Common myeloid progenitor, CD34-positive (primary cell): ENCODE measurements at regions not wholly inside any gene's neighbourhood (a gene's known extent, or its start where the extent isn't known, plus 50 kb on each side); places are given as distances from the start of the nearest gene placed in this dataset.
"Not testable (repeated sequence)": the region's sequence is repeated elsewhere in the genome, so short reads cannot be mapped to it uniquely, and the experiment has no call there.

Experiments used
- CTCF ChIA-PET: fragments of 350-600 bp; sonication (Branson Sonifier 250); formaldehyde crosslinking; loops from one replicate; lab custom pipeline; 2021; ENCODE audit warnings: antibody characterized with exemption; lab: Charles Lee
- POLR2A ChIA-PET: fragments of 350-600 bp; sonication (Branson Sonifier 250); formaldehyde crosslinking; loops from one replicate; lab custom pipeline; 2021; ENCODE audit warnings: antibody characterized with exemption; lab: Charles Lee
- DNase-seq, 3 donors: peaks; one replicate each; pipeline versions ENCODE4 v3.0.0 to v3.0.0-alpha.2; 2013
- H3K27ac ChIP-seq, 2 experiments: 1 replicate in 1 of 2; 2 replicates in 1 of 2; pipeline ENCODE4 v1.7.0; 2013; ENCODE audit warnings: inconsistent platforms in 2 of 2, low read length in 2 of 2, mild to moderate bottlenecking in 2 of 2, low read depth in 1 of 2, moderate library complexity in 1 of 2; ENCODE audit not compliant: severe bottlenecking in 2 of 2, insufficient read depth in 1 of 2, poor library complexity in 1 of 2
- H3K27me3 ChIP-seq, 5 experiments: replicated peaks in 2 of 5; 1 replicate in 3 of 5; 2 replicates in 2 of 5; pipeline versions ENCODE4 v1.6.1 to v1.7.0; 2013; ENCODE audit warnings: low read length in 4 of 5, mild to moderate bottlenecking in 2 of 5, moderate library complexity in 2 of 5, inconsistent platforms in 1 of 5; ENCODE audit not compliant: insufficient read depth in 5 of 5, control insufficient read depth in 4 of 5
- H3K36me3 ChIP-seq, 4 experiments: 1 replicate in 2 of 4; 2 replicates in 2 of 4; pipeline versions ENCODE4 v1.6.1 to v1.7.0; 2013; ENCODE audit warnings: low read length in 3 of 4, control low read depth in 1 of 4, mild to moderate bottlenecking in 1 of 4; ENCODE audit not compliant: control insufficient read depth in 4 of 4, insufficient read depth in 4 of 4
- H3K4me1 ChIP-seq, 4 experiments: 1 replicate in 3 of 4; 2 replicates in 1 of 4; pipeline versions ENCODE4 v1.6.1 to v1.7.1; 2013; ENCODE audit warnings: low read length in 3 of 4, mild to moderate bottlenecking in 3 of 4, control low read depth in 1 of 4, inconsistent platforms in 1 of 4, moderate library complexity in 1 of 4; ENCODE audit not compliant: control insufficient read depth in 4 of 4, insufficient read depth in 4 of 4; ENCODE audit errors: control extremely low read depth in 1 of 4
- H3K4me3 ChIP-seq, 7 experiments: 1 replicate in 4 of 7; 2 replicates in 3 of 7; pipeline versions ENCODE4 v1.5.1 to v1.7.0; 2013; ENCODE audit warnings: mild to moderate bottlenecking in 7 of 7, low read length in 6 of 7, moderate library complexity in 6 of 7, inconsistent platforms in 2 of 7, low read depth in 2 of 7, control low read depth in 1 of 7; ENCODE audit not compliant: insufficient read depth in 4 of 7, control insufficient read depth in 1 of 7; ENCODE audit errors: extremely low read depth in 1 of 7
- H3K9me3 ChIP-seq, 5 experiments: 1 replicate in 4 of 5; 2 replicates in 1 of 5; pipeline versions ENCODE4 v1.6.1 to v1.7.1; 2013; ENCODE audit warnings: low read length in 4 of 5, mild to moderate bottlenecking in 2 of 5, inconsistent platforms in 1 of 5, low read depth in 1 of 5, moderate library complexity in 1 of 5; ENCODE audit not compliant: control insufficient read depth in 4 of 5, insufficient read depth in 2 of 5; ENCODE audit errors: control extremely low read depth in 1 of 5
- WGBS: methylation state at CpG from one replicate; pipeline ENCODE4 v1.1.5; 2013; ENCODE audit not compliant: insufficient coverage; 5-methylcytosine and 5-hydroxymethylcytosine counted together

GRCh38 chr5:126028336-126028735 is 394.9 kb upstream of the GRAMD2B start:
- H3K9me3 ChIP-seq, result peaks cover 0 to 15% (median 5%) of the 10 kb centered on the region in 5 experiments
- H3K4me3 ChIP-seq, result no peak overlapping the region
- POLR2A ChIA-PET, result no interaction called here
- WGBS, result no CpG with 5 or more reads among the region's 2 CpGs
- CTCF ChIA-PET, result no interaction called here
- no peak overlapping the region for H3K27ac ChIP-seq
- no peaks in the 10 kb centered on the region for H3K27me3 ChIP-seq
- H3K4me1 ChIP-seq, result no peaks in the 10 kb centered on the region
- no peak for DNase-seq
- no peaks in the 10 kb centered on the region for H3K36me3 ChIP-seq

DNA sequence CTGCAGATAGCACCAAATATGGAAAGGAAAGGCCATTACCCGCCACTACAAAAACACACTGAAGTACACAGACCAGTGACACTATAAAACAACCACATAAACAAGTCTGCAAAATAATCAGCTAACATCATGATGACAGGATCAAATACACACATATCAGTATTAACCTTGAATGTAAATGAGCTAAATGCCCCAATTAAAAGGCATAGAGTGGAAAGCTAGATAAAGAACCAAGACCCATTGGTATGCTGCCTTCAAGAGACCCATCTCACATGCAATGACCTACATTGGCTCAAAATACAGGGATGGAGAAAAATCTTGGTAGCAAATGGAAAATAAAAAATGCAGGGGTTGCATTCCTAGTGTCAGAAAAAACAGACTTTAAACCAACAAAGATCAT is 393.9 kb upstream of the GRAMD2B start:
- H3K27ac ChIP-seq, H3K4me3 ChIP-seq, DNase-seq, H3K4me1 ChIP-seq, POLR2A ChIA-PET, CTCF ChIA-PET, H3K27me3 ChIP-seq, H3K36me3 ChIP-seq: not testable (repeated sequence)
- WGBS, result no CpG with 5 or more reads among the region's 1 CpG
- H3K9me3 ChIP-seq, result peaks cover 0 to 15% (median 5%) of the 10 kb centered on the region in 5 experiments

GRCh38 chr5:126030698-126031097 is 392.5 kb upstream of the GRAMD2B start:
- Histone ChIP-seq H3K27ac (no peak overlapping the region), H3K27me3 (no peaks in the 10 kb centered on the region), H3K4me3 (no peak overlapping the region), H3K9me3 (peaks cover 0 to 15% (median 5%) of the 10 kb centered on the region in 5 experiments), H3K36me3 (no peaks in the 10 kb centered on the region), H3K4me1 (no peaks in the 10 kb centered on the region)
- WGBS, result 80% methylated on average over 1 of the region's 3 CpGs
- ChIA-PET CTCF (no interaction called here), POLR2A (no interaction called here)
- no peak for DNase-seq

DNA sequence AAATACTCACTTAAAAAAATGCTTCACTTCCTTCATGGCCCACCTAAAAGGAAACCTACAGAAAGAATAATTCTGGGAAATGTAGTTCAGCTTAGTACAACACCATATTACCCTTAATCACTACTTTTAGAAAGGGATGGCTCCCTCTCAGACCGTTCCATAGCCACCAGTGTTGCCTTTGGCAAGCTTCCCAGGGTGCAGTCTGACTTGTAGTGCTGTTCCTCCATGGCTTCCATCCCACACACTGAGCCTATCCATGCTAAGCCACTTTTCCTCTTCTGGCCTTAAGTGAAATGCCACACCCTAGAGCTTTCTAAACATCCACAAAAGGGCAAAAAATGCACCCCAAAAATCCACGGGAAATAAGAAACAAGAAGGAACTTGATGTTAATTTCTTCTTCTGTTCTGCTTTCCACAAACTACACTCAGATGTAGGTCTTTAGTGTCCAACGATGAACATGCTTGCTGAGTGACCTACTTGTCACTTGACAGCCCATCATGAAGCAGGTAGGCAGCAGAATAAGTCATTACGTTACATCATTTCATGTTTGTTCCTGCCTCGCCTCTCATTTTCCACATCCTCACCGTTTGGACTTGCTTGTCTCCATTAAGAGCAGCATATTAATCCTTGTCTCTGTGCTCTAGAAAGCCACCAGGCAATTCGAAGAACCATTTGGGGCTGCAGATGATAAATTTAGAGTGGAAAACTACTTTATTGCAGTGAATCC is 391.1 kb upstream of the GRAMD2B start:
- POLR2A ChIA-PET, result no interaction called here
- DNase-seq, result no peak

DNA sequence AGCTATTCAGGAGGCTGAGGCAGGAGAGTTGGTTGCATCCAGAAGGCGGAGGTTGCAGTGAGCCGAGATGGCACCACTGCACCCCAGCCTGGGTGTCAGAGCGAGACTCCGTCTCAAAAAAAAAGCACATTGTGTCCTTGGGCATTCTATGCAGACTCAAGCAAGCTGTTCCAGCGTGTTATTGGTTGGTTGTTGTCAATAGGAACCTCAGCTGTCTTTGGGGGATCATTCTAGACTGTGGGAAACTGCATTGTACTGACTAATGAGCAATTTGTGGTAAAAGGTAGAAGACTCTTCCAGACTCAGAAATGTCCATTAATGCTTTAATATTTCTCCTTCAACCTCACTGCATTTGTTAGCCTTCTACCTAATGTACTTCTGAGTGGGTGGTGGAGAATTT is 379.5 kb upstream of the GRAMD2B start:
- 94% methylated on average over 4 of the region's 5 CpGs for WGBS
- CTCF ChIA-PET, result no interaction called here

More for the DNA sequence above, 391.1 kb upstream of the GRAMD2B start:
- CTCF ChIA-PET, result interaction anchor here (1.1 kb wide), 1 partner anchor 10 kb away, joined by 3 read pairs; no protein-coding TSS in a partner anchor
- Histone ChIP-seq H3K36me3 (no peaks in the 10 kb centered on the region), H3K27ac (no peak overlapping the region), H3K27me3 (no peaks in the 10 kb centered on the region), H3K4me3 (no peak overlapping the region), H3K9me3 (peaks cover 0 to 12% (median 5%) of the 10 kb centered on the region in 5 experiments), H3K4me1 (no peaks in the 10 kb centered on the region)
- 91% methylated on average over 6 of the region's 7 CpGs for WGBS

GRCh38 chr5:126044111-126044668 is 379.0 kb upstream of the GRAMD2B start:
- no peak for DNase-seq
- Histone ChIP-seq H3K4me3 (no peak overlapping the region), H3K27me3 (no peaks in the 10 kb centered on the region), H3K27ac (no peak overlapping the region), H3K4me1 (no peaks in the 10 kb centered on the region), H3K9me3 (no peaks in the 10 kb centered on the region), H3K36me3 (no peaks in the 10 kb centered on the region)
- WGBS, result 83% methylated on average over 4 of the region's 7 CpGs
- ChIA-PET POLR2A (no interaction called here), CTCF (no interaction called here)

More for the DNA sequence above, 379.5 kb upstream of the GRAMD2B start:
- Histone ChIP-seq H3K9me3 (no peaks in the 10 kb centered on the region), H3K4me1 (no peaks in the 10 kb centered on the region), H3K4me3 (no peak overlapping the region), H3K27me3 (no peaks in the 10 kb centered on the region), H3K27ac (no peak overlapping the region), H3K36me3 (no peaks in the 10 kb centered on the region)
- DNase-seq, result no peak
- POLR2A ChIA-PET, result no interaction called here

DNA sequence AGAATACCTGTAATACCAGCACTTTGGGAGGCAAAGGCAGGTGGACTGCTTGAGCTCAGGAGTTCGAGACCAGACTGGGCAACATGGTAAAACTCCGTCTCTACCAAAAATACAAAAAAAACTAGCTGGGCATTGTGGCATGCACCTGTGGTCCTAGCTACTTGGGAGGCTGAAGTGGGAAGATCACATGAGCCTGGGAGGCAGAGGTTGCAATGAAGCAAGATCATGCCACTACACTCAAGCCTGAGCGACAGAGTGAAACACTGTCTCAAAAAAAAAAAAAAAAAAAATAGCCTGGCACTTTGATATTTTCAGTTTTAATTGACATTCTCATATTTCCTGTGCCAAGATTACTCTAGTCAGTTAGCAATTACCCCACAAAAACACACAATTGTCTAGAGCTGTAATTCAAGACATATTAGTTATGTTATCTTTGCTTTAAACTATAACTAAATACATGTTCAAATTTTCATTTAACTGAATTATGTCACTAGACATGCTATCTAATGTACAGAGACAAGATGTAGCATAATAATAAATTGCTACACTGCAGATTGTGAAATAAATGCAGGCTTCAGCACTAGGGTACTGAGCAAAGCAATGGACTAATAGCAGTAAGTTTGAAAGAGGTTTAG is 378.2 kb upstream of the GRAMD2B start:
- H3K9me3 ChIP-seq, result no peaks in the 10 kb centered on the region
- no peaks in the 10 kb centered on the region for H3K36me3 ChIP-seq
- no peaks in the 10 kb centered on the region for H3K4me1 ChIP-seq
- ChIA-PET CTCF (no interaction called here), POLR2A (no interaction called here)
- DNase-seq, result no peak
- H3K27me3 ChIP-seq, result no peaks in the 10 kb centered on the region
- H3K27ac ChIP-seq, result no peak overlapping the region
- H3K4me3 ChIP-seq, result no peak overlapping the region
- no CpG with 5 or more reads among the region's 3 CpGs for WGBS
